SK-N-MC (cell line): ENCODE measurements at regions not wholly inside any gene's neighbourhood (a gene's known extent, or its start where the extent isn't known, plus 50 kb on each side); places are given as distances from the start of the nearest gene placed in this dataset.

Experiments
- EZH2 ChIP-seq: fragments of 200-600 bp; sonication (generic); IDR thresholded peaks from one replicate; pipeline ENCODE4 v1.6.1; 2017; ENCODE audit warnings: antibody characterized with exemption
- POLR2AphosphoS5 ChIP-seq: IDR thresholded peaks from 2 replicates; pipeline ENCODE4 v1.6.1; 2012; ENCODE audit warnings: mild to moderate bottlenecking, low read depth, low read length, borderline replicate concordance

- no peak for TF ChIP-seq EZH2
- no peak for TF ChIP-seq POLR2AphosphoS5
These were observed 160.8 kb upstream of the MYCN start for GRCh38 chr2:15779381-15780041.
